ENCODE measurements at regions not wholly inside any gene's neighbourhood (a gene's known extent, or its start where the extent isn't known, plus 50 kb on each side); places are given as distances from the start of the nearest gene placed in this dataset.
"Not testable (repeated sequence)": the region's sequence is repeated elsewhere in the genome, so short reads cannot be mapped to it uniquely, and the experiment has no call there.

GRCh38 chr1:104212239-104212638, 462.5 kb downstream of the AMY1C start:
- Histone ChIP-seq H3K27me3 (replicated peaks; ENCODE audit: control insufficient read depth, insufficient read depth, low read length) (no peaks in the 10 kb centered on the region), H3K4me1 (no peaks in the 10 kb centered on the region), H3K36me3 (ENCODE audit: control insufficient read depth, insufficient read depth, low read length) (no peaks in the 10 kb centered on the region), H3K4me3 (ENCODE audit: low read depth, low read length) (no peak overlapping the region), H3K9me3 (no peaks in the 10 kb centered on the region)
- intact Hi-C loops (cut with micrococcal nuclease; ENCODE audit: unreplicated experiment) = no loop called here
- TF ChIP-seq, protein P1, sequence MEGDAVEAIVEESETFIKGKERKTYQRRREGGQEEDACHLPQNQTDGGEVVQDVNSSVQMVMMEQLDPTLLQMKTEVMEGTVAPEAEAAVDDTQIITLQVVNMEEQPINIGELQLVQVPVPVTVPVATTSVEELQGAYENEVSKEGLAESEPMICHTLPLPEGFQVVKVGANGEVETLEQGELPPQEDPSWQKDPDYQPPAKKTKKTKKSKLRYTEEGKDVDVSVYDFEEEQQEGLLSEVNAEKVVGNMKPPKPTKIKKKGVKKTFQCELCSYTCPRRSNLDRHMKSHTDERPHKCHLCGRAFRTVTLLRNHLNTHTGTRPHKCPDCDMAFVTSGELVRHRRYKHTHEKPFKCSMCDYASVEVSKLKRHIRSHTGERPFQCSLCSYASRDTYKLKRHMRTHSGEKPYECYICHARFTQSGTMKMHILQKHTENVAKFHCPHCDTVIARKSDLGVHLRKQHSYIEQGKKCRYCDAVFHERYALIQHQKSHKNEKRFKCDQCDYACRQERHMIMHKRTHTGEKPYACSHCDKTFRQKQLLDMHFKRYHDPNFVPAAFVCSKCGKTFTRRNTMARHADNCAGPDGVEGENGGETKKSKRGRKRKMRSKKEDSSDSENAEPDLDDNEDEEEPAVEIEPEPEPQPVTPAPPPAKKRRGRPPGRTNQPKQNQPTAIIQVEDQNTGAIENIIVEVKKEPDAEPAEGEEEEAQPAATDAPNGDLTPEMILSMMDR (IDR thresholded peaks at IDR 0.05; ENCODE audit: insufficient read depth in 1 of 2, low read depth in 1 of 2, low read length in 1 of 2, severe bottlenecking in 1 of 2, unreplicated experiment in 1 of 2) = no peak
- H3K9me3 Mint-ChIP-seq (ENCODE audit: unreplicated experiment) = peaks cover 1% of the 10 kb centered on the region
- ChIA-PET CTCF (no interaction called here), POLR2A (no interaction called here)
- H3K27ac Mint-ChIP-seq (ENCODE audit: unreplicated experiment) = no peak overlapping the region
- H3K4me1 Mint-ChIP-seq (ENCODE audit: low read depth, unreplicated experiment) = no peaks in the 10 kb centered on the region
- no TSS peak for BruUV-seq (replicated peaks)
- no peaks in the 10 kb centered on the region for H3K27me3 Mint-ChIP-seq (ENCODE audit: insufficient read depth, unreplicated experiment)
- H3K36me3 Mint-ChIP-seq (ENCODE audit: insufficient read depth, unreplicated experiment) = peaks cover 5% of the 10 kb centered on the region
- H3K4me3 Mint-ChIP-seq (ENCODE audit: unreplicated experiment) = no peak overlapping the region
- DNase-seq = no peak

DNA sequence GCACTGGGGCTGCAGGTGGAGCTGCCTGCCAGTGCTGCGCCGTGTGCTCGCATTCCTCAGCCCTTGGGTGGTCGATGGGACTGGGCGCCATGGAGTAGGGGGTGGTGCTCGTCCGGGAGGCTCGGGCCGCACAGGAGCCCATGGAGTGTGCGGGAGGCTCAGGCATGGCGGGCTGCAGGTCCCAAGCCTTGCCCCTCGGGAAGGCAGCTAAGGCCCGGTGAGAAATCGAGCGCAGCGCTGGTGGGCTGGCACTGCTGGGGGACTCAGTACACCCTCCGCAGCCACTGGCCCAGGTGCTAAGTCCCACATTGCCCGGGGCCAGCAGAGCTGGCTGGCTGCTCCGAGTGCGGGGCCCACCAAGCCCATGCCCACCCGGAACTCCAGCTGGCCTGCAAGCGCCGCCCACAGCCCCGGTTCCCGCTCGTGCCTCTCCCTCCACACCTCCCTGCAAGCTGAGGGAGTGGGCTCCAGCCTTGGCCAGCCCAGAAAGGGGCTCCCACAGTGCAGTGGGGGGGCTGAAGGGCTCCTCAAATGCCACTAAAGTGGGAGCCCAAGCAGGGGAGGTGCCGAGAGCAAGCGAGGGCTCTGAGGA, 467.8 kb downstream of the AMY1C start:
- H3K4me3 ChIP-seq (ENCODE audit: low read depth, low read length); POLR2A ChIA-PET; DNase-seq; H3K9me3 ChIP-seq; intact Hi-C loops (cut with micrococcal nuclease; ENCODE audit: unreplicated experiment); H3K27me3 Mint-ChIP-seq (ENCODE audit: insufficient read depth, unreplicated experiment); CTCF ChIA-PET; H3K4me3 Mint-ChIP-seq (ENCODE audit: unreplicated experiment); H3K27me3 ChIP-seq (replicated peaks; ENCODE audit: control insufficient read depth, insufficient read depth, low read length); H3K36me3 ChIP-seq (ENCODE audit: control insufficient read depth, insufficient read depth, low read length); BruUV-seq (replicated peaks); H3K36me3 Mint-ChIP-seq (ENCODE audit: insufficient read depth, unreplicated experiment); H3K27ac Mint-ChIP-seq (ENCODE audit: unreplicated experiment); H3K4me1 ChIP-seq; H3K4me1 Mint-ChIP-seq (ENCODE audit: low read depth, unreplicated experiment): not testable (repeated sequence)
- H3K9me3 Mint-ChIP-seq (ENCODE audit: unreplicated experiment) = peaks cover 12% of the 10 kb centered on the region

GRCh38 chr1:104229860-104230259, 480.2 kb downstream of the AMY1C start:
- Mint-ChIP-seq H3K4me1 (ENCODE audit: low read depth, unreplicated experiment) (no peaks in the 10 kb centered on the region), H3K36me3 (ENCODE audit: insufficient read depth, unreplicated experiment) (no peaks in the 10 kb centered on the region), H3K27me3 (ENCODE audit: insufficient read depth, unreplicated experiment) (no peaks in the 10 kb centered on the region), H3K4me3 (ENCODE audit: unreplicated experiment) (no peak overlapping the region), H3K27ac (ENCODE audit: unreplicated experiment) (no peak overlapping the region), H3K9me3 (ENCODE audit: unreplicated experiment) (no peaks in the 10 kb centered on the region)
- H3K36me3 ChIP-seq (ENCODE audit: control insufficient read depth, insufficient read depth, low read length) = no peaks in the 10 kb centered on the region
- no peaks in the 10 kb centered on the region for H3K4me1 ChIP-seq
- H3K27me3 ChIP-seq (replicated peaks; ENCODE audit: control insufficient read depth, insufficient read depth, low read length) = no peaks in the 10 kb centered on the region
- no TSS peak for BruUV-seq (replicated peaks)
- ChIA-PET CTCF (no interaction called here), POLR2A (no interaction called here)
- TF ChIP-seq, protein P1 (IDR thresholded peaks at IDR 0.05; ENCODE audit: insufficient read depth in 1 of 2, low read depth in 1 of 2, low read length in 1 of 2, severe bottlenecking in 1 of 2, unreplicated experiment in 1 of 2) = no peak
- no peaks in the 10 kb centered on the region for H3K9me3 ChIP-seq
- no peak for DNase-seq
- H3K4me3 ChIP-seq (ENCODE audit: low read depth, low read length) = no peak overlapping the region
- intact Hi-C loops (cut with micrococcal nuclease; ENCODE audit: unreplicated experiment) = no loop called here

DNA sequence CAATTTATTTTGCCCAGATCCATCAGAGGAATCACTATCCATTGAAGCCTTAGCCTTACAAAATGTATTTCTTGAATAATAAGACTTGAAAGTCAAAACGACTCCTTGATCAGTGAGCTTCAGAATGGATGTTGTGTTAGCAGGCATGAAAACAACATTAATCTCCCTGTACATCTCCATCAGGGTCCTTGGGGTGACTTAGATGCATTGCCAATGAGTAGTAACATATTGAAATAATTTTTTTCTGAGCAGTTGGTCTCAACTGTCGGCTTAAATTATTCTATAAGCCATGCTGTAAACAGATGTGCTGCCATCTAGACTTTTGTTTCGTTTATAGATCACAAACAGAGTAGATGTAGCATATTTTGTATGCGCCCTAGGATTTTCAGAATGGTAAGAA, 482.0 kb downstream of the AMY1C start:
- Histone ChIP-seq H3K4me1 (no peaks in the 10 kb centered on the region), H3K27me3 (replicated peaks; ENCODE audit: control insufficient read depth, insufficient read depth, low read length) (no peaks in the 10 kb centered on the region), H3K36me3 (ENCODE audit: control insufficient read depth, insufficient read depth, low read length) (no peaks in the 10 kb centered on the region), H3K9me3 (no peaks in the 10 kb centered on the region), H3K4me3 (ENCODE audit: low read depth, low read length) (no peak overlapping the region)
- H3K4me1 Mint-ChIP-seq (ENCODE audit: low read depth, unreplicated experiment) = no peaks in the 10 kb centered on the region
- TF ChIP-seq, protein P1 (IDR thresholded peaks at IDR 0.05; ENCODE audit: insufficient read depth in 1 of 2, low read depth in 1 of 2, low read length in 1 of 2, severe bottlenecking in 1 of 2, unreplicated experiment in 1 of 2) = no peak
- H3K27me3 Mint-ChIP-seq (ENCODE audit: insufficient read depth, unreplicated experiment) = no peaks in the 10 kb centered on the region
- DNase-seq = no peak
- H3K36me3 Mint-ChIP-seq (ENCODE audit: insufficient read depth, unreplicated experiment) = no peaks in the 10 kb centered on the region
- no peaks in the 10 kb centered on the region for H3K9me3 Mint-ChIP-seq (ENCODE audit: unreplicated experiment)
- BruUV-seq (replicated peaks) = no TSS peak
- intact Hi-C loops (cut with micrococcal nuclease; ENCODE audit: unreplicated experiment) = no loop called here
- H3K4me3 Mint-ChIP-seq (ENCODE audit: unreplicated experiment) = no peak overlapping the region
- ChIA-PET POLR2A (no interaction called here), CTCF (no interaction called here)
- H3K27ac Mint-ChIP-seq (ENCODE audit: unreplicated experiment) = no peak overlapping the region
